ENCODE measurements at regions not wholly inside any gene's neighbourhood (a gene's known extent, or its start where the extent isn't known, plus 50 kb on each side); places are given as distances from the start of the nearest gene placed in this dataset.

DNA sequence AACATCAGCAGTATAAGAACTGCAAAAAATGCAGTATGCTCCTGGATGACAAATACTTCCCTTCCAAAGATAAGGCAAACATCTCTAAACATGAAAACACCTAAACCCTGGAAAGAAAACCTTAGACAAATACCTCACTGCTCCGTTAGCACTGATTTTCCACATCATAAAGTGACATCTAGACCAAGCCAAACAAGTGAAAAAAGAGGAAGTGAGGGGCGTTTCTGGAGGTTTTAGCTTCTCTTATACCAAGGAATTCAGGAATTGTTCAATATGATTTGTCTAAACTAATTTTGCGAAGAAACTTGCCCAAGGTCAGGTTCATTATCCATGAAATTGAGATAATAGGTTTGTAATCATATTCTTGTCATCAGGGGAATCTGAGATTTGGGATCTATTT lies 279.7 kb downstream of the ADRA2A start:
- no peak for DNase-seq

DNA sequence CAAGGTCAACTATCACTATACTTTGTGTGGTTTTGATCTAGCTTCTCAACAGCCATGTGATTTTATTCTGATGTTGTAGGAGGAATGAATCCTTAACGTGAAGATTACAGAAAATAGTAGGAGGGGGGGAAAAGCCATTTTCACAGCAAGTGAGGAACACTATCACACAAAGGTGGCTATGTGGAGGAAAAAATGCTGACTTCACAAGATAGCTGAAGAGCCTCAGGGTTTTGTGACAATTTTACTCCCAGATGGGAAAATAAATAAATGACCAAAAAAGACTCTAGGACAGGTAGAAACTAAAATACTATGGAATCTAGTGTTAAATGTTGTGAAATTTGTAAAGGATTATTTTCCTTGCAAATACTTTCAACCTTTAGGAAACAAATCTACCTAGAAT lies 281.0 kb downstream of the ADRA2A start:
- no peak for DNase-seq

DNA sequence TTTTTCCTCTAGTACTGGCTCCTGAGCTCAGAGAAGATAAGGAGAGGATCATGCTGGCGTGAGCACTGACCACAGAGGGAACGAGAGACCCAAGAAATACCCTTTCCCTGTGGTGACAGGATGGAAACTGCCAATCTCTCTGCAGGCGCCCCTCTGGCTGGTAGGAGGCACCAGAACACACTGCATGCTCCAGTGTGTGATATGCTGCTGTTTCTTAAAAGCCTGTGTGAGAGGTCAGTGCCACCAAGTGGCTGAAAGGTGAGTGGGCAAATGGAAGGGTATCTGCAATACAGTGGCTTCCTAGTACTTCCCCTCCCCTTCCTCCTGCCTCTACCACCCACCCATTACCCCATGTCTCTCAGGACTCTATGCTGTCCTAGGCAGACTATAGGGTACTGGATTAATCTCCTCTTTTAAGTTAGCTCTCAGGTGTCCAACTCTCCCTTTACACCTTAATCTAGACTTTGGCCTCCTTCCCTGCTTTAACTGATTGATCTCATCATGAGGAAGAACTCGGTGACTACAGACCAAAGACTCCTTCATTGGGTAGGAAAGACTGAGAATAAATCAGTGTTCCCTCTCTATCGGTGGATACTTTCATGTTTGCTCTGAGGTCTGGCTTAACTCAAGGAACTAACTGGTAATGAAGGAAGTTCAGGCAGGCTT lies 283.6 kb downstream of the ADRA2A start:
- DNase-seq, result peak; percentile 7

DNA sequence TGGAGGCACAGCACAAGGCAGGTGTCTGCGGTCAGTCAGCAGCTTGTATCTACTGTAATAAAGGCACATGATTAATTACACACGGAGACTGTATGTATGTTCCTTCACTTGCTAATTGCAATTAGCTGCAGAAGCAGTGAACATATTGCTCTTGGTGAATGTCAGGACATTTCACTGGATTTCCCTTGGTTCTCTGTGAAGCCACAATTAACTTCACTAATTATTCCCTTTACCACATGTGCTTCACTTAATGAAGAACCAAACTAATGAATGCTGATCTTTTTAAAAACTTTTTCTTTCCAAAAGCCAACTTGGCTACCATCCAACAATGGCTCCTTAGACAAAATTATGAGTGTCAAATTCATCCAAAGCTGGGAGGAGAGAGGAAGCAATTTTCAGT lies 290.7 kb downstream of the ADRA2A start:
- peak; percentile 32 for DNase-seq

DNA sequence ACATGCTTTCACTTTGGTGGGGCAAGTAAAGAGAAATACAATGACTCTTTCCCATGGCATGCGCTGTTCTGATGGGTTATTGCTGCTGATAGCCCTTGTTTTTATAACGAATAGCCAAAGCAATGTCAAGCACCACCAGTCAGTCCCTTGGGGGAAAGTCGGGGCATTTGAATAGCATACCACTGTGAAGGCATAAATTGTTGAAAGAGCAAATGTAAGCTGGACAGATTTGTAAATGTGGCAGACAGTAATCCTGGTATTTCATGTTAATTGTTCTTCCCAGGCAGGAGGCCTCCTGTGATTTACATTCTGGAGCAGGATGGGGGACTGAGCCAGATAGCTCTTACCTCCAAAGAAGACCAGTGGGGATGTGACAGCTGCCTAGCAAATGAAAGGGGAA lies 293.3 kb downstream of the ADRA2A start:
- no peak for DNase-seq

DNA sequence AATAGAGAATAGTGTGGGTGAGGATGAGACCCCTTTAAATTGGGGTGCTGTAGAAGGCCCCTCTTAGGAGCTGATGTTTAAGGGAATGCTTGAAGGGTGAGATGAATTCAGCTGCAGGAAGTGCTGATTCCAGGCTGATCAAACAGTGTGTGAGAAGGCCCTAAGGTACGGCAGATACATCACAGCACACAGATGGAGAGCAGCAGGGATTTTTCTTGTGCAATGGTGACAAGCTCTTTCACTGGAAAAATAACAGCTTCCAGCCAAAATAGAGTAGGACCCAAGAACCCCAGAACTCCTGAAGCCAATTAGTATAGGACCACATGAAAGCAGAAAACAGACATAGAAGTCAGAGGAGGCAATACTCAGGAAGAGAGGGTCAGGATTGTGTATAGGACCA lies 296.9 kb downstream of the ADRA2A start:
- no peak for DNase-seq

DNA sequence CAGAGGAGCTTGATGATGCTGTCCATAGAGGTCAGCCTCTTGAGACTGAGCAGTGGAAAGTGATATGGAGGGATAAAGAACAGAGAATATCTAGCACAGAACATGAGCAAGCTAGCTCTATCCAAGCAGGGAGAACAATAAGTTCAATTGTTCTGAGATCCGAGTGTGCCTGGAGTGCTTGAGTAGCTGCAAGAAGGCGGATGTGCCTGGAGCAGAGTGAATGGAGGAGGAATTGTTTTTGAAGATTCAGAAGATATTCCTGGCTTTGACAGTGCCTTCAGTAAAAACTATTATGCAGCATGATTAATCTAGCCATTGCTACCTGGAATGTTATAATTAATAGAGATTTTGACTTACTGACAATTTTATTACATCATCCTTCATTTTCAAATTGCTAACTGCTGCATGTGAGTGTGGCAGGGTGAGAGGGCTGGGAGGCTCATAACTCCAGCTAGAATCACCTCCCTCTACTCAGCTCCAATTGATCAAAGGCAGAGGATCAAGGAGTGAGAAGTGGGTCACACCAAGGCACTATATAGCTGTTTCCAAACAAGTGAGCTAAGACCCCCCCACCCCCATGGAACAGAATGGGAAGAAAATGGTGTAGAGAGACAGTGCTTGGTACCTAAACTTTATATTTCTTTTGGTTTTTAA lies 302.8 kb downstream of the ADRA2A start:
- no peak for DNase-seq

DNA sequence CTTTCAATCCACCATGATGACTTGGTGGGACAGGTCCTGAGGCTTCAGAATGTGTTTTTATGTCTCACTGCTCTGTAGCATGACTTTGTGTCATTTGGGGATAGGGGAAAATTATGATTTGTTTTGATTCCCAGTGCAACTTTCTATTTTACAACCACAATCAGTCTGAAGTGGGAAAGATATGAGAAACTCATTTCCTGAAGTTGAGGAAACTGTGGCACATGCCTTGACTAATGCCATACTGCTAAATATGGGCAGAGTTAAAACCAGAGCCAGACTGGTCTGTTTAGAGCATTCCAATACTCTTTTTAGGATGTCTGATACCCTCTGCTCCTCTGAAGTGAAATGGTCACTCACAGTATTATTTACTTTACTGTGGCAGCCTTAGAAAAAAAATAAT lies 307.7 kb downstream of the ADRA2A start:
- DNase-seq, result no peak

DNA sequence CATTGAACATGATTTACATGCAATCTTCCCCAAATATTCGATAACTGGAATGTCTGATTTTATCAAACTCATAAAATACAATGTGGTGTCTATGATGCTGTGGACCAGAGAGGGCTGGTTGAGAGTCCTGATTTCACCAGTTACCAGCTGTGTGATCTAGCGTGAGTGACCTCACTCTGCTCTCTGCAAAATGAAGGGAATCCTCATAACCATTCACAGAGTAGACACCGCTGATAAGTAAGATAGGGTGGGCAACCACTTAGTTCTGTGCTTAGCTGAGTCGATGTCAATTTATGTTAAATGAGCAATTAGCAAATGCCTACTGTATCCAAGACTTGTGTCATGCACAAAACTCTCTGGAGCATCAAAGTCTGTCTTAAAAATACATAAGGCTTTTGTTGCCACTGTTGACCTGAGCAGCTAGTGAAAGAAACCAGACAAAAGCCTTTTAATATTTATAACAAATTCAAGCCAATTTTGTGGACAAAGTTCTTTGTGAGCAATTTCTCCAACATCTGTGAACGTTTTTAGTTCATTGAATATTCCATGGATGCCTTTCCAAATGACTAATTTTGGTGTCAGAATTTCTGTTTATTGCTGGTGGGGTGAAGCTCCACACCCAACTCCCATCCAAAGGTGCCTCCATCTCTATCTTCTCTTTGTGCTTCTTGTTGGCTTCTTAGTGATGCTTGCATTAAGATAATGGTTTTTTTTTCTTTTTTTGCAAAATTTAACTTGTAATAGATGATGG lies 314.2 kb downstream of the ADRA2A start:
- DNase-seq, result no peak

DNA sequence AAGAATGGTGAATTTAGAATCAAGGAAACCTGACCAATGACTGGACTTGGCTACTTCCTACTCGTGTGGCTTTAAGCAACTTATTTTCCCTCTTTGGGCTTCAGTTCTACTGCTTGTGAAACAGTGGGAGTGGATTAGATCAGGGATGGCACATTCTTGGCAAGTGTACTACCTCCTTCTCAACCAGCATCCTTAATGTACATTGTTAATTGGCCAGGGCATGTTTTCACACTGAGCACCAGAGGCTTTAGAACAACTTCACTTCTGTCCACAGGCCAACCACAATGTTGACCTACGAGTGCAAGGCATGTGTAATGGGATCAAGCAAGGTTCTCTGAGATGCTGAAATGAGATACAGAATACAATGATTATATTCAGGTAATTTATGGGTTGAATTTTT lies 315.3 kb downstream of the ADRA2A start:
- DNase-seq, result no peak

DNA sequence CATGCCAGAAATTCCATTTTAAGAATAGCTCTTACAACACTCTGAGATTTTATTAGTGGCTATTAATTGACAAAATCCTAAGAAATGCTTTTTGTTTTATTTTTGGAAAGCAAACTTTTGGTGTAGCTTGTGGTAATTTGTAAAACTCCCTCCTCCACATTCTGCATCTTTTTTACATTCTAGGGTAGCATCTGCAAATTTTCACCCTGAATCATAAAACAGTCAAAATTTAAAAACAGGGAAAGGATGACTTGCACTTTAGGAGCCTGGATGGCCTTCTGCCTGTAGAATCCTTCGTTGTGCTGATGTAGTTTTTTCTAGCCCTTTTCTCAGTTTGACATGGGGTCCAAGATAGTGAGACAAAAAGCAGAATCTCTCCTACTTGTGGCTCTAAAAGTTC lies 316.1 kb downstream of the ADRA2A start:
- DNase-seq, result no peak

DNA sequence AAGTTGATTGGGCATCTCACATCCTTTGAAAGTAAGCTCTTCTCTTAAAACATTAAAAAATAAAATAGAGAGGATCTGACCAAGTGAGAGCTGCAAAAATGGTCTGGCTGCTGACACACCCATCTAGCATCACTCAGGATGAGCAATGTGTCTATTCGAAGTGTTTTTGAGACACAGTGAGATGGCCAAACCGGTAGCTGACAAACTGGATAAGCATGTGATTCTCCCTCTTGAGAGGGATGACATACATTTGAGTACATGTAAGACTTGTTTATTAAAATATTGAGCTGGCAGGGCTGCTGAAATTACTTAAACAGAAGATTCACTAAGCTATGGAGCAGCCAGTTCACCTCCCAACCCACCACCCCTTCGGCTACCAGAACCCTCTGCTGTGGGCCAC lies 333.9 kb downstream of the ADRA2A start:
- DNase-seq, result no peak

DNA sequence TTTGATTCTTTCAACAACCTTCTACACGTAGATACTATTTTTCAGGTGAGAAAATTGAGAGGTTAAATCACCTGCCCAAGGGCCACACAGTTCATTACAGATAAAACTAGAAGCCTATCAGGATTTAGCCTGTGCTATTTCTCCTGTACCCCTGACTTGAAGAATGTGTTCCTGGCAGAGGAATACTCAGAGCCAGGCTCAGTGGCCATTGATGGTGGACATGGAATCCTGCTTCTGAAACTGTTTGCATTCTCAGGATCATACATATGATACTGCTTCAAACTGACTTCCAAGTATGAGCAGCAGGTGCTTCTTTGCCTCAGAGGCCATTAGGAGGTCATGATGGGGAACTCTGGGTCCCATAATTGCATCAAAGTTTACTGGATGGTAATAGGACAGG lies 348.6 kb downstream of the ADRA2A start:
- no peak for DNase-seq

DNA sequence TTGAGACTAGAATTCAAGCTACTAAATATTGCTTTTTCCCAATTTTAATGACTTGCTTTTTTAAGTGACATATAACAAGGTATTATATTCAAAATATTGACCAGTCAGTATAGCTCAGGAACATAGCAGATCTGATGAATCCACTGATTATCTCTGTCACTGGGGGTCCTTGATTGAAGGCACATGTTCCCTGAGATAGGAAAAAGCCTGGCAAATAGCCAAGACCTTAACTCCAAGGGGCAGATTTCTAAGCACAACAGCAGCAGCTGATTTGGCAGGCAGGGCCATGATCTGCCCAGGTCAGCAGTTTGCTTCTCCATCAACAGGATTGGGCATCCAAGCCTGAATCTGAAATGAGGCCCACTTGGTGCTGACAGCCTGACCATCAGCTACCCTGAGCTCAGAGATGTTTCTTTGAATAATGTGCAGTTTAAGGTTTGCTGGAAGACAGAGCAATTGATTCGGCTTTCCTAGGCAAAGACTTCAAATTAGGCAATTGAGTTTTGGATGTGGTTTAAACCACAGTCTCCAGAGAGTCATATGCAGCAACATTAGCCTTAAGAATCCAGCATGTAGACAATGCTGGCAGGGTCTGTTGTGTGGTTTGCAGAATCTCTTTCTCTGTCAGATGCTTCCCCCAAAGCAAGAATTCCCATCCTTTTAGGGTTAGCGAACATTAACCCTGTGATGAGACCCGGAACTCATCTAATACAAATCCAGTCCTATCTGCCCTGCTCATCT lies 352.6 kb downstream of the ADRA2A start:
- peak; percentile 0 for DNase-seq

DNA sequence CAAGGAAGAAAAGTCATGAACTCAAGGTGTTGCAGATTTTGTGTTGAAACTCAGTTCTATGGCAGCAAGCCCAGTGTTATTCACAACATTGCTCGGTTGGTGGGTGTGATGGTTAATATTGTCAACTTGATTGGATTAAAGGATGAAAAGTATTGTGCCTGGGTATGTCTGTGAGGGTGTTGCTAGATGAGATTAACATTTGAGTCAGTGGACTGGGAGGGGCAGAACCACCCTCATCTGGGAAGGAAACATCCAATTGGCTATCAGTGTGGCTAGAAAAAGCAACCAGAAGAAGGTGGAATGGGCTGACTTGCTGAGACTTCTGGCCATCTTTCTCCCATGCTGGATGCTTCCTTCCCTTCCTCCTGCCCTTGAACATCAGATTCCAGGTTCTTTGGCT lies 353.2 kb downstream of the ADRA2A start:
- DNase-seq, result no peak

DNA sequence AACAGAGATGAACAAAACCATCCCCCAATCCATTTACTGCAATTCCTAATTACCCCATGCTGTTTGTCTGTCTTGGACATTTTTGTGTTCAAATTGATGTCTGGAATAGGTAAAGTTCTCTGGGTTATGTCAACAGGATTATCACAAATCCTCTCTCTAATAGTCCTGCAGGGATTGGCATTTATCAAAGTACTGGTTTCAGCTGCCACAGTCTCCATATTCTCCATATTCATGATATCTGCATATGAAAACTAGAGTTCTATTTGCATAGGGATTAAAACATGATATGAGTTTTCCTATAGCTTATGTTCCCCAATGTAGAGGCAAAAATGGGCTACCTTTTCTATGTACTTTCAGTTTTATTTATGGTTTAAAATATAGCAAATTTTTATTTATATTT lies 355.8 kb downstream of the ADRA2A start:
- no peak for DNase-seq

DNA sequence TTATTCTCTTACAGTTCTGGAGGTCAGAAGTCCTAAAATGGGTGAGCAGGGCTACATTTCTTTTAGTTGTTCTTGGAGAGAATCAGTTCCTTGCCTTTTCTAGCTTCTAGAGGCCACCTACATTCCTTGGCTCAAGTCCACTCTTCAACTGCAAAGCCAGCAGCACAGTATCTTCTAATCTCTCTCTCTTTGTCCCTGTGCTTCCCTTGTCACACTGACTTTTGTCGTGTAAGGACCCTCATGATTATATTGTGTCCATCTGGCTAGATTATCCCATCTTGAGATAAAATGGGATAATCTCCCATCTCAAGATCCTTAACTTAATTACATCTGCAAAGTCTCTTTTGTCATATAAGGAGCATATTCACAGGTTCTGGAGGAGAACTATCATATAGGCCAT lies 359.0 kb downstream of the ADRA2A start:
- no peak for DNase-seq

DNA sequence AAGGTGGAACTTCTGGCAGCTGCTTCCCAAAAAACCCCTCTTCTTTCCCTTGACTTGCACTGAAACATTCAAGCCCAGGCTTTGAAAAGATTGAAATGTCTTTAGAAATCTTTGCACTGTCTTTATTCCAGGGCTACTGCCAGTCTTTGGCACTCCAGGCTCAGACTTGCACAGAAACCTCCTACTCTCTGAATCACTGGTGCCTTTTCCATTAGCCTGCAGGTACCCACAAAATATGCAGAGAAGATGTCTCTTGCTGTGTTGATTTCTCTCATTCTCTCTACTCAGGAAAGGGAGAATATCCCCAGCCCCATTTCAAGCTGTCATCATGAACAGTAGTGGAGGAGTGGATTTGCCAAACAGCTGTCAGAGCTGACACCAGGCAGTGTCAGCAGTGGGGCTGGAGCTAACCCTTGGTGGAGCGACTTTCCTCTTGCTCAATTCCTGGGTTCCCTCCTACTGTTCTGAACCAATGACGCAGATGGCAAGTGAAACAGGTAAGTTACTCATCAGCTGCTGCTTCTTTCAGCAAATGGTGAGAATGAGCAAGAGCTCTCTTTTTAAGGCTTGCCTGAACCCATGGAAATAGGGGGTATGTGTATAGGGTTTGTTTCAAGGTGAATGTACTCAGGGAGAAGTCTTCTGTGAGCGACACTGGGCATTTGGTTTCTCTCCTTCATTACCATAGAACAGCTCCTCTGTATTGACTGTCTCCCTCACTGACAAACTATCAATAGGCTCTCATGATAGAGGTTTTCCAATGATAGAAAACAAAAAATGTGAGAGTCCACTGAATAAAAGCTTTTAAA lies 362.4 kb downstream of the ADRA2A start:
- DNase-seq, result no peak

DNA sequence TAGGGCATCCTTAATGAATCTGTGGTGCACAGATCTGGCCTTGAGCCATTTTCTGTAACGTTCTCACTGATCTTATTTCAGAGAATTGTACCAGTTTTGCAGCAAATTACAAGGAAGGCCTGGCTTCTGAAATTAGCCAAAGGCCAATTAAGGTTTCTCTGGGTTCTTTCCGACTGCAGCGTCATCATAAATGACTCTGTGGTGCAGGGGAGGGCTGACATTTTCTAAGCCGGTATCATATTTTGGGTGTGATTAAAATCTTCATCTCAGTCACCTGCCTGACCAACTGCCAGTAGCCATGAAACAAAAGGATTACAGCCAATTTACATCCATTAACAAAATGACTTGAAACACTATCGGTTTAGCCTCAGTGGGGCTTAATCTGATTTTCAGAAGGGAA lies 363.7 kb downstream of the ADRA2A start:
- peak; percentile 59 for DNase-seq

DNA sequence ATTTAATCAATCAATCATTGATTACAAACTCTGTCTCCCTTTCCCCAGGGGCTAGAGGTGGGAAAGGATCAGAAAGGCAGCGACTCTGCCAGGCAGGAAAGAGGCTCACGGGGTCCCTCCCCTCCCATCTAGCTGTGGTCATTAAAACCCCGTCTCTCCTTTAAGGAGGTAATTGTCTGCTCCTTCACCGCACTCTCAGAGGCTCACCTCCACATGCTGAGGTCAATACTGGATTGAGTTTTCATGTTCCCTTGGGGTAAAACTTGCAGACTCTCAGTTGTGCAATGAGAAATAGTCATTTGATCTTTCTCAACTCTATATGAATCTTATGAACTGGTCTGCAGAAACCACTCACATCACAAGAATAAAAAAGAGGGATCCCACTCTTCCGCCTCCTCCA lies 368.8 kb downstream of the ADRA2A start:
- no peak for DNase-seq

DNA sequence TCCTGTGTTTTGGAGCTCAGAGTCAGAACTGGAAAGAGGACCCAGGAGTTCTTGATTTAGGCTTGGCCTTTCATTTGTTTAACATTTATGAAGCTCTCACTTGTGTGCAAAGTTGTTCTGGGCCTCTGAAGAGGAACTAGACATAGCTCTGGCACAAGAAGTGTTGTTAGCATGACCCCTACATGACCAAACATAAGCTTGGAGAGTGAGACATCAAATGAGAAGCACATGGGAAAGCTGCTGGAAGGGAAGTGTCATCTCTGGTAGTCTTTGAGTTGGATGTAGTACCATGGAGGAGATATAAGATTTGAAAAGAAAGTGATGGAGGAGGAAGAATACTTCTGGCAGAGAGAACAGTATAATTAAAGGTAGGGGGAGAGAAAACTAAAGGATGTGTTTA lies 370.1 kb downstream of the ADRA2A start:
- DNase-seq, result no peak

DNA sequence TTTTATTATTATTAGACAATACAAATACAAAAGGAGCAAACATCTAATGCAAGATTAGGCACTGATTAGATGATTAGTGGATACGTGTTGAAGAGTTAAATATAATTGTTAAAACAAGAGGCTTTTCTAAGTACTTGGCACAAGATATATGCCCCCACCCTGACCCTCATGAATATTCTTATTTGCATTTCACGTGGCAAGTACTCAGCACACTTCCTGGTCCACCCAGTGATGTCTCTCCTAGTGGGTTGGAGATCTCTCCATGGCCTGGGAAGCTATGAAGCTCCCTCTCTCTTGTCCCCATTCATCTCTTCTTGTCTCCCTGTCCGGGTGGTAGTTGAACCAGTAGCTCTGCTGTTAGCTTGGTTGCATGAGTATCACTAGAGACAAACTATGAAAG lies 375.3 kb downstream of the ADRA2A start:
- DNase-seq, result no peak
